Suppressor macrophage treated with lipopolysaccharide for 1 hour (primary cell): ENCODE measurements at regions not wholly inside any gene's neighbourhood (a gene's known extent, or its start where the extent isn't known, plus 50 kb on each side); places are given as distances from the start of the nearest gene placed in this dataset.
"Not testable (repeated sequence)": the region's sequence is repeated elsewhere in the genome, so short reads cannot be mapped to it uniquely, and the experiment has no call there.

ENCODE experiments used
- DNase-seq, 3 donors: peaks; one replicate each; pipeline ENCODE4 v3.0.0-alpha.2; 2020 to 2022

GRCh38 chr12:19778797-19779196 is 339.5 kb downstream of the AEBP2 start:
- DNase-seq: no peak

- DNase-seq: no peak
Measured at GRCh38 chr12:19779395-19780056, 340.2 kb downstream of the AEBP2 start.

DNA sequence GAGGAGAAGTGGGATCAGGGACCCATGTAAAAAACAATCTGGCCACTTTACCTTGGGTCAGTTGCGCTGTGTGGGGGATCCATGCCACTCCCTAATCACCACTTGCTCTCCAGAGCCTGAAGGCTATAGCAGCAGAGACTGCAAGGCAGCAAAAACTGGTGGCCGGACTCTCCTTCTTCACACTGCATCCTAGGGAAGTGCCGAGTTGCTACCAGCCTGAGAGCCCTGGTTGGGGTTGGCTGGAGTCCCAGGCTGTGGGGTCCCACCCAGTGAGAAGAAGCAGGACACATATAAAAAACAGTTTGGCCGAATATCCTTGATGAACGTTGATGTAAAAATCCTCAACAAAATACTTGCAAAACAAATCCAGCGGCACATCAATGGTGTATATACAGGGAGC is 341.2 kb downstream of the AEBP2 start:
- DNase-seq: no peak

GRCh38 chr12:19783547-19784444 is 344.5 kb downstream of the AEBP2 start:
- DNase-seq: no peak

DNA sequence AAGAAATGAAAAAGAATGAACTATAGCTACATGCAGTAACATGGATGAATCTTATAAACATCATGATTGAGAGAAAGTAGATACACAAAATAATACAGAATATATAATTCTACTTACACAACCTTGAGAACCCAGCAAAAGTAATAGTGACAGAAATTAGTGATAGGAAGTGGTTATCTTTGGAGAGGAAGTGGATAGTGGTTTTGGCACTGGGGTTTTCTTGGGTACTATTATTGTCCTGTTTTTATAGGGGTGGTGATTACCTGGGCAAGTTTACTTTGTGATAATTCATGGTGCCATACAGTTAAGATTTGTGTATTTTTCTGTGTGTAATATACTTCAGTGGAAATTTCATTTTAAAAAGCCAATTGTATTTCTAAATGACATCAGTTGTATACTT is 352.7 kb downstream of the AEBP2 start:
- no peak for DNase-seq

- no peak for DNase-seq
Measured at GRCh38 chr12:19794116-19794515, 354.8 kb downstream of the AEBP2 start.

DNA sequence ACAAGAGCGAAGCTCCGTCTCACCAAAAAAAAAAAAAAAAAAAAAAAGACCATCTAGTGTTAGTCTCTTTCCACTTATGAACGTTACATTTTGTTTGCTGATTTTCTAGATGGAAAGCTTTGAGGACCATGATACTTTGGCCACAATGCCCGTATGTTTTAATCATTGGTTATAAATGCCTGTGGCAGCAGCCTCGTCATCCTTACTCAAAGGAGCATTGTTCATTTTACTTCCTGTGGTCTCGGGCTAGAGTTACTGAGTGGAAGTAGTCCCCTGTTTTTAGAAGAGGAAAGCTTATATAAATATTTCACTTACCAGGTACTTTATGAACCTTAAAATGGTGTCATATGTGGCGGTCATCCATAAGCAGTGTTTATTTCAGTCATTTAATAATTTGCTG is 359.9 kb downstream of the AEBP2 start:
- DNase-seq: no peak

GRCh38 chr12:19799895-19800602 is 360.8 kb downstream of the AEBP2 start:
- DNase-seq: no peak

DNA sequence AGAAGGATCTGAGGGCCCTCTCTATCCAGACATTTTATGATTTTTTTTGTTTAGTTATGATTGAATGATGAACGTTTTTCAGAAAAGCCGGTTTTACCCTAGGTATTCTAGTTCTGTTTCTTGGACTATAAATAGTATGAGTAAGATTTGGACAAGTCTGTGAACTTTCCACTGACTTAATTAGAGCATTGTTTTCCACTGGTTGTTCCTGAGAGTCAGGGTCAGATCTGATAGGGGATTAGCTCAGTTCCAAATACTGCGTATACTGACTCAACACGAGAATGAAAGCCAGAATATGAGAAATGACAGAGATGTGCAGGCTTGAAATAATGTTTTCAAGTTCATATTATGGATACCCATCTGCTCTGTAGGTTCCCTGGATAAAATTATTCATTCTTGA is 361.6 kb downstream of the AEBP2 start:
- DNase-seq: no peak

- no peak for DNase-seq
Measured at GRCh38 chr12:19801941-19802340, 362.6 kb downstream of the AEBP2 start.

GRCh38 chr12:19802915-19803314 is 363.6 kb downstream of the AEBP2 start:
- no peak for DNase-seq

DNA sequence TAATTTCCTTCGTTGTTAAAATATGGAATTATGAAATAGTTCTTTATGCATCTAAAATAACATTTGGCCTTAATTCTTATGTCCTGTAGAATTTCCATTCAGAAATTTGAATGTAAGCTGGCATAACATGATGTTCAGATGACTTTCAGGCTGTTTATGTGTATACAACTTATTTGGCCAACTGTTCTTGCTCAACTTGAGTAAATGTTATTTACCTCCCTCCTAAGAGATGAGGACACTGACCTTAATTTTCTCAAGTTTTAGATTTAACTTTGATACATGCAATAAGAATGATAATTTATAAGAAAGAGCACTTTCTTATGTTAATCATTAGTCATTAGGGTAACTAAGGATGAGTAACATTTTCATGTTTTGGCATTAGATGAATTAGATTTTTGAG is 365.4 kb downstream of the AEBP2 start:
- DNase-seq: no peak

- DNase-seq: no peak
Measured at GRCh38 chr12:19808371-19808770, 369.1 kb downstream of the AEBP2 start.

DNA sequence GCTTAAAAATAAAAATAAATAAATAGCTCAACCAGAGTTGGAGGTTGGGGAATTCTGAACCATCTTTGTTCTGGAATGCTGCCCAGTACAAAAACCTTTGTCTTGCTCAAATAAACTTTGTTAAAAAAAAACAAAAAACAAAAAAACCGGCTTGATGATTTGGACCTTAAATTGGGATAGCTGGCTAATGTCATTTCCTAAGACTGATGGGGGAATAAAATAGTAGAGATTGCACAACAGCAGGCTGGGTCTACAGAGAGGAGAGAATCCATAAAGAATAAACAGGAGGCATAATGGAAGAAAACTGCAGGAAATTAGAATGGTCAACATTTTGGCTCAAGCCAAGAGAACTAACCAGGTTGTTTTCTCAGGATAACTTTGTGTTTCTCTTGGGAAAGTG is 370.9 kb downstream of the AEBP2 start:
- DNase-seq: no peak

DNA sequence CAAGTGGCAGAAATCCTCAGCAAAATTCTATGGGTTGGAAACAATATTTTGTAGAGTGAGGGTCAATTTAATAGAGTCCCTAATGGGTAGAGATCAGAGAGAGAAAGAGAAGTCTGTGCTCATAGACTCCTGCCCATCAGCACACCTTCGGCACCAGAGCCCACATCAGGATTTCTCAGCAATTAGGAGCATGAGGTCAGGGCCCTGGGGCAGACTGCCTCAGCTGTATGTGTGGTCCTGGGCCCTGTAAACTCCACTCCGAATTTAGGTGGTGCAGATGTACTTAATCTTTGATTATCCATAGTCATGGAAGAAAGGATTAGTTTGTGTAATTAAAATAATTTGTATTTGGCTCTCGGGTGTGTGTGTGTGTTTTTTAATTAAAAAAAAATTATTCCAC is 372.6 kb downstream of the AEBP2 start:
- no peak for DNase-seq

- DNase-seq: no peak
Measured at GRCh38 chr12:19819231-19819630, 379.9 kb downstream of the AEBP2 start.

DNA sequence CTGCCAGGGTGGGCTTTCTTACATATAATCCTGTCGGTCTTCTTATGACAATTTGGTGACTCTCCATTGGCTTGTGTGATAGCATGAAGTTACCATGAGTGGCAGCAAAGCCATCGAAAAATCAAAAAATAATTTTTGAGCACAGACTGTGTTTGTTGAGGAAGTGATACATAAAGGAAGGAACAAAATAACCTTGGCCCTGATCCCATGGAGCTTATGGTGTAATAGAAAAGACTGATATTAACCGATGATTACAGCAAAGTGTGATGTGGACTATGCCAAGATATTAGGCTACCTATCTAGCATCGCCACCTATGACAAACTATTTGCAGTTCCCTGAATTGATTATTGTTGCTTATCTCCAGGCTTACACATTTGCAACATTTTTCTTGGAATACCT is 383.2 kb downstream of the AEBP2 start:
- no peak for DNase-seq

DNA sequence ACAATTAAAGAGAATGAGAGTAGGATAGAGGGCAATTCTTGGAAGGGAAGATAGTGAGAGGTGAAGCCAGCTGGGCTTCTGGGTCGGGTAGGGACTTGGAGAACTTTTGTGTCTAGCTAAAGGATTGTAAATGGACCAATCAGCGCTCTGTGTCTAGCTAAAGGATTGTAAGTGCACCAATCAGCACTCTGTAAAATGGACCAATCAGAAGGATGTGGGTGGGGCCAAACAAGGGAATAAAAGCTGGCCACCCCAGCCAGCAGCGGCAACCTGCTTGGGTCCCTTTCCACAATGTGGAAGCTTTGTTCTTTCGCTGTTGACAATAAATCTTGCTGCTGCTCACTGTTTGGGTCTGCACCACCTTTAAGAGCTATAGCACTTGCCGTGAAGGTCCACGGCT is 384.0 kb downstream of the AEBP2 start:
- DNase-seq: not testable (repeated sequence)

DNA sequence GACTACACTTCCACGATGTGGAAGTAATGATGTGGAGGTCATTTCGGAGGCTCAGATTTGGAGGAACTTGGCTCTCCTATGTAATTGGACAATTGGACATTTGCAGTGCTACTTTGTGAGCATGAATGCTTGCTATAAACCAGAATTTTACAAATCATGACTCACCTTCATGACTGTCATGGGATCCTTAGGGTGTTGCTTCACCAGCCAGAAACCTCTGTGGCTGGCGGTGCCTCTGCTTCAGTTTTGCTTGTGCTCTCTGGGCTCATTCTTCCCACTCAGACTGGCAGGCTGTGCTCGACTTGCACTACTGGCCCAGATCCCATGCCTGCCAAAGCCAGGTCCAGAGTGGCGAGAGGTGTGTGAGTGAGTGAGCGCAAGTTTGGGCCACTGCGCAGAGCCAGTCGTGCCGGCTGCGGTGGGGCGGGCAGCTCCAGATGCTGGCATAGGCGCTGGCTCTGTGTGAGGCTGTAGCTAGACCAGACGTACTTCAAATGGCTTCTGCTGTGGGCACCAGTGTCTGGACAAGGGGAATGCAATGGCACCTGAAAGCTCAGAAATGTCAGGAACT is 387.8 kb downstream of the AEBP2 start:
- peak in 1 of 3 donors; percentile 1 for DNase-seq

GRCh38 chr12:19829100-19829853 is 390.0 kb downstream of the AEBP2 start:
- no peak for DNase-seq

DNA sequence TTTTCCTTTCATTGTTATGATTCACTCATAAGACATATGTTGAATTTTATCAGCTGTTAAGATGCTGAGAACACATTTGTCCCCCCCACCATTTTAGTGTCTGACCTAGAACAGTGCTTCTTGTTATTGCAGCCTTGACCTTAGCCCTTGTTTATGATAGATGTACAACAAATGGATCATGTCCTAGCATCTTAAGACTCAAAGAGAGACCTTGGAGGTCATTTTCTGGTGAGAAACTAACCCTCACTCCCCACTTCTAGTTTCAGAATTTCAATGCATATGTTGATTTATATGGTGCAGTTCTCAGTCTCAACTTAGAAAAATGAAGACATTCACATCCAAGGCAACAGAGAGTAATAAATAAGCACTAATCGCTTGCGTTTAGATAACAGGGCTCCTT is 391.2 kb downstream of the AEBP2 start:
- DNase-seq: no peak

GRCh38 chr12:19833775-19834501 is 394.6 kb downstream of the AEBP2 start:
- DNase-seq: peak in 1 of 3 donors; percentile 7
